ENCODE measurements at regions not wholly inside any gene's neighbourhood (a gene's known extent, or its start where the extent isn't known, plus 50 kb on each side); places are given as distances from the start of the nearest gene placed in this dataset.

DNA sequence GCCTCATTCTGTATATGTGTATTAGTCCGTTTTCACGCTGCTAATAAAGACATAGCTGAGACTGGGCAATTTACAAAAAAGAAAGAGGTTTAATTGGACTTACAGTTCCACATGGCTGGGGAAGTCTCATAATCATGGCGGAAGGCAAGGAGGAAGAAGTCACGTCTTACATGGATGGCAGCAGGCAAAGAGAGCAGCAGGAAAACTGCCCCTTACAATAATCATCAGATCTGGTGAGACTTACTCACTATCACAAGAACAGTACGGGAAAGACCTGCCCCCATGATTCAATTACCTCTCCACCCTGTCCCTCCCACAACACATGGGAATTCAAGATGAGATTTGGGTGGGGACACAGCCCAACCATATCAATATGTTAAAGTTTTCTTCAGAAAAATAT lies 49.8 kb upstream of the GPBP1 start:
- FAIRE-seq (no peak), DNase-seq (ENCODE audit: low read depth, low spot score) (no peak)
- dilution Hi-C loops (cut with MboI; ENCODE audit: extremely low pct_ligation_motif_present, low sequenced_read_pairs): no loop called here
- no peaks in the 10 kb centered on the region for H3K4me1 ChIP-seq (ENCODE audit: control insufficient read depth, extremely low read depth, insufficient read depth, low read length)
- no peak for TF ChIP-seq EZH2 (IDR thresholded peaks at IDR 0.05; ENCODE audit: low read length)
- TF ChIP-seq, protein P1, sequence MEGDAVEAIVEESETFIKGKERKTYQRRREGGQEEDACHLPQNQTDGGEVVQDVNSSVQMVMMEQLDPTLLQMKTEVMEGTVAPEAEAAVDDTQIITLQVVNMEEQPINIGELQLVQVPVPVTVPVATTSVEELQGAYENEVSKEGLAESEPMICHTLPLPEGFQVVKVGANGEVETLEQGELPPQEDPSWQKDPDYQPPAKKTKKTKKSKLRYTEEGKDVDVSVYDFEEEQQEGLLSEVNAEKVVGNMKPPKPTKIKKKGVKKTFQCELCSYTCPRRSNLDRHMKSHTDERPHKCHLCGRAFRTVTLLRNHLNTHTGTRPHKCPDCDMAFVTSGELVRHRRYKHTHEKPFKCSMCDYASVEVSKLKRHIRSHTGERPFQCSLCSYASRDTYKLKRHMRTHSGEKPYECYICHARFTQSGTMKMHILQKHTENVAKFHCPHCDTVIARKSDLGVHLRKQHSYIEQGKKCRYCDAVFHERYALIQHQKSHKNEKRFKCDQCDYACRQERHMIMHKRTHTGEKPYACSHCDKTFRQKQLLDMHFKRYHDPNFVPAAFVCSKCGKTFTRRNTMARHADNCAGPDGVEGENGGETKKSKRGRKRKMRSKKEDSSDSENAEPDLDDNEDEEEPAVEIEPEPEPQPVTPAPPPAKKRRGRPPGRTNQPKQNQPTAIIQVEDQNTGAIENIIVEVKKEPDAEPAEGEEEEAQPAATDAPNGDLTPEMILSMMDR (optimal IDR thresholded peaks at IDR 0.05 in 1 of 3, IDR thresholded peaks at IDR 0.05 in 1 of 3, conservative IDR thresholded peaks at IDR 0.05 in 1 of 3; ENCODE audit: extremely low read depth in 1 of 3, insufficient read depth in 2 of 3, low read length in 3 of 3): no peak
- no peaks in the 10 kb centered on the region for H3K9me3 ChIP-seq (ENCODE audit: control insufficient read depth, low read depth, low read length)
- H3K79me2 ChIP-seq (ENCODE audit: control insufficient read depth, insufficient read depth, low read length): no peaks in the 10 kb centered on the region
- no peak overlapping the region for H3K4me3 ChIP-seq (ENCODE audit: control insufficient read depth in 2 of 3, extremely low read depth in 1 of 3, insufficient read depth in 2 of 3, low read depth in 1 of 3, low read length in 3 of 3)
- H2AFZ ChIP-seq (ENCODE audit: control insufficient read depth, low read length): no peak overlapping the region
- no peak overlapping the region for H3K27ac ChIP-seq (ENCODE audit: control insufficient read depth, insufficient read depth, low read length)
- no peaks in the 10 kb centered on the region for H3K27me3 ChIP-seq (ENCODE audit: control insufficient read depth, extremely low read depth, insufficient read depth, low read length)
- H3K9ac ChIP-seq (ENCODE audit: control insufficient read depth, extremely low read depth, insufficient read depth, low read length): no peak overlapping the region
- H3K4me2 ChIP-seq (ENCODE audit: control insufficient read depth, extremely low read depth, insufficient read depth, low read depth, low read length): no peak overlapping the region
- no peaks in the 10 kb centered on the region for H3K9me1 ChIP-seq (ENCODE audit: control insufficient read depth, extremely low read depth, insufficient read depth, low read length)
- no peaks in the 10 kb centered on the region for H4K20me1 ChIP-seq (ENCODE audit: control insufficient read depth, extremely low read depth, insufficient read depth, low read length)
- no peaks in the 10 kb centered on the region for H3K36me3 ChIP-seq (ENCODE audit: control insufficient read depth in 2 of 2, extremely low read depth in 1 of 2, insufficient read depth in 2 of 2, low read length in 2 of 2)

Small RNAs in the stretch of these regions (small RNA-seq; reads per million reads assigned to genes)
- gene AC034244.1 (ENCODE audit: insufficient read length in 3 of 3, low read depth in 3 of 3, low replicate concordance in 1 of 3): 0 reads per million in 3 experiments
